ENCODE measurements at regions not wholly inside any gene's neighbourhood (a gene's known extent, or its start where the extent isn't known, plus 50 kb on each side); places are given as distances from the start of the nearest gene placed in this dataset.

GRCh38 chr20:58081846-58082245 is 146.6 kb downstream of the ANKRD60 start:
- TF ChIP-seq CTCF (IDR thresholded peaks at IDR 0.05; ENCODE audit: low read depth, low read length) (no peak), EZH2phosphoT487 (IDR thresholded peaks at IDR 0.05; ENCODE audit: low read depth) (no peak)
